GM23338 (cell line): ENCODE measurements at regions not wholly inside any gene's neighbourhood (a gene's known extent, or its start where the extent isn't known, plus 50 kb on each side); places are given as distances from the start of the nearest gene placed in this dataset.

Source experiments
- ATAC-seq: fragments of 200-7000 bp; cut with Tn5 transposase; 3 replicates; pipeline ENCODE4 v1.9.1; 2020
- DNase-seq: peaks from one replicate; pipeline ENCODE4 v3.0.0-alpha.2; 2015; ENCODE audit warnings: low spot score
- H2AFZ ChIP-seq: fragments of 200-600 bp; sonication (generic); 2 replicates; pipeline ENCODE4 v1.8.0; 2016; ENCODE audit warnings: antibody characterized with exemption, mild to moderate bottlenecking, moderate library complexity
- H3F3A ChIP-seq: fragments of 200-600 bp; sonication (generic); replicated peaks from 2 replicates; pipeline ENCODE4 v1.8.0; 2017; ENCODE audit warnings: antibody characterized with exemption, mixed run types, low read depth
- H3K27ac ChIP-seq: fragments of 200-600 bp; sonication (generic); 2 replicates; pipeline ENCODE4 v1.6.1; 2016; ENCODE audit warnings: low read depth
- H3K27me3 ChIP-seq: fragments of 200-600 bp; sonication (generic); 2 replicates; pipeline ENCODE4 v1.8.0; 2016; ENCODE audit warnings: mild to moderate bottlenecking, mixed run types, moderate library complexity; ENCODE audit not compliant: insufficient read depth
- H3K36me3 ChIP-seq: fragments of 200-600 bp; sonication (generic); 2 replicates; pipeline ENCODE4 v1.8.0; 2016; ENCODE audit warnings: mild to moderate bottlenecking; ENCODE audit not compliant: insufficient read depth
- H3K4me1 ChIP-seq: fragments of 200-600 bp; sonication (generic); 2 replicates; pipeline ENCODE4 v1.8.0; 2016; ENCODE audit warnings: mild to moderate bottlenecking, moderate library complexity; ENCODE audit not compliant: insufficient read depth
- H3K4me2 ChIP-seq: fragments of 200-600 bp; sonication (generic); 2 replicates; pipeline ENCODE4 v1.7.1; 2017; ENCODE audit warnings: mixed run types
- H3K4me3 ChIP-seq: fragments of 200-600 bp; sonication (generic); 2 replicates; pipeline ENCODE4 v1.6.1; 2016; ENCODE audit warnings: mixed run types
- H3K79me2 ChIP-seq: fragments of 200-600 bp; sonication (generic); replicated peaks from 2 replicates; pipeline ENCODE4 v1.8.0; 2017; ENCODE audit warnings: mild to moderate bottlenecking; ENCODE audit not compliant: insufficient read depth
- H3K9me2 ChIP-seq: fragments of 200-600 bp; sonication (generic); 2 replicates; pipeline ENCODE4 v1.8.0; 2017; ENCODE audit not compliant: insufficient read depth
- H4K20me1 ChIP-seq: fragments of 200-600 bp; sonication (generic); replicated peaks from 2 replicates; pipeline ENCODE4 v1.8.0; 2017; ENCODE audit warnings: mild to moderate bottlenecking; ENCODE audit not compliant: insufficient read depth
- H3K27ac Mint-ChIP-seq: 2 replicates; pipeline ENCODE4 v1.8.0; 2020; ENCODE audit warnings: inconsistent platforms, mild to moderate bottlenecking, moderate library complexity, mixed read lengths
- H3K27me3 Mint-ChIP-seq: 3 replicates; pipeline ENCODE4 v1.8.0; 2022; ENCODE audit warnings: low read depth, mild to moderate bottlenecking, moderate library complexity, mixed read lengths, inconsistent platforms; ENCODE audit not compliant: insufficient read depth, poor library complexity
- H3K36me3 Mint-ChIP-seq: 3 replicates; pipeline ENCODE4 v1.8.0; 2021; ENCODE audit warnings: low read depth, mild to moderate bottlenecking, inconsistent platforms, moderate library complexity, mixed read lengths
- H3K4me1 Mint-ChIP-seq: 3 replicates; pipeline ENCODE4 v1.8.0; 2020; ENCODE audit warnings: mild to moderate bottlenecking, inconsistent platforms, mixed read lengths
- H3K4me3 Mint-ChIP-seq: 3 replicates; pipeline ENCODE4 v1.8.0; 2021; ENCODE audit warnings: moderate library complexity, mild to moderate bottlenecking, inconsistent platforms, mixed read lengths
- H3K9me3 Mint-ChIP-seq: 3 replicates; pipeline ENCODE4 v1.8.0; 2020; ENCODE audit warnings: moderate library complexity, mild to moderate bottlenecking, inconsistent platforms, mixed read lengths
- CREB1 ChIP-seq: fragments of 250-450 bp; sonication (Bioruptor Pico); IDR thresholded peaks from 2 replicates; pipeline ENCODE4 v1.5.0; 2020; ENCODE audit warnings: low read depth, mild to moderate bottlenecking, moderate library complexity
- EZH2 ChIP-seq: fragments of 200-600 bp; sonication (generic); IDR thresholded peaks from one replicate; pipeline ENCODE4 v1.8.0; 2017; ENCODE audit warnings: antibody characterized with exemption, mild to moderate bottlenecking, low read depth; ENCODE audit not compliant: unreplicated experiment
- EZH2phosphoT487 ChIP-seq: fragments of 200-600 bp; sonication (generic); IDR thresholded peaks from one replicate; pipeline ENCODE4 v1.8.1; 2018; ENCODE audit warnings: antibody characterized with exemption; ENCODE audit not compliant: unreplicated experiment
- JUNB ChIP-seq: IDR thresholded peaks from one replicate; pipeline ENCODE4 v1.6.1; 2016; ENCODE audit warnings: antibody characterized with exemption; ENCODE audit not compliant: unreplicated experiment
- NANOG ChIP-seq: IDR thresholded peaks from 2 replicates; pipeline ENCODE4 v1.6.1; 2016; ENCODE audit warnings: antibody characterized with exemption, borderline replicate concordance
- POLR2AphosphoS5 ChIP-seq: IDR thresholded peaks from 2 replicates; pipeline ENCODE4 v1.6.1; 2016; ENCODE audit warnings: antibody characterized with exemption, low read depth
- STAT1 ChIP-seq: IDR thresholded peaks from one replicate; pipeline ENCODE4 v1.6.1; 2016; ENCODE audit warnings: antibody characterized with exemption; ENCODE audit not compliant: unreplicated experiment
- ZNF114 ChIP-seq: fragments of 250-450 bp; sonication (Bioruptor Pico); IDR thresholded peaks from 2 replicates; pipeline ENCODE4 v1.5.0; 2020; ENCODE audit warnings: mild to moderate bottlenecking, moderate library complexity
- ZNF462 ChIP-seq: fragments of 250-450 bp; sonication (Bioruptor Pico); IDR thresholded peaks from 2 replicates; pipeline ENCODE4 v1.5.0; 2020; ENCODE audit warnings: mild to moderate bottlenecking, moderate library complexity
- TF ChIP-seq, protein P1 (sequence below): IDR thresholded peaks from one replicate; pipeline ENCODE4 v1.6.1; 2018; ENCODE audit warnings: antibody characterized with exemption; ENCODE audit not compliant: unreplicated experiment
- TF ChIP-seq, protein P2 (sequence below): IDR thresholded peaks from 2 replicates; pipeline ENCODE4 v1.6.1; 2016; ENCODE audit warnings: antibody characterized with exemption
- TF ChIP-seq, protein P3 (sequence below), 2 experiments: fragments of 200-600 bp in 1 of 2; sonication (generic) in 1 of 2; conservative IDR thresholded peaks; 2 replicates each; pipeline versions ENCODE4 v1.5.1 to v1.6.1; 2016 to 2017; ENCODE audit warnings: antibody characterized with exemption in 2 of 2, low read depth in 2 of 2, mild to moderate bottlenecking in 2 of 2, moderate library complexity in 1 of 2

DNA sequence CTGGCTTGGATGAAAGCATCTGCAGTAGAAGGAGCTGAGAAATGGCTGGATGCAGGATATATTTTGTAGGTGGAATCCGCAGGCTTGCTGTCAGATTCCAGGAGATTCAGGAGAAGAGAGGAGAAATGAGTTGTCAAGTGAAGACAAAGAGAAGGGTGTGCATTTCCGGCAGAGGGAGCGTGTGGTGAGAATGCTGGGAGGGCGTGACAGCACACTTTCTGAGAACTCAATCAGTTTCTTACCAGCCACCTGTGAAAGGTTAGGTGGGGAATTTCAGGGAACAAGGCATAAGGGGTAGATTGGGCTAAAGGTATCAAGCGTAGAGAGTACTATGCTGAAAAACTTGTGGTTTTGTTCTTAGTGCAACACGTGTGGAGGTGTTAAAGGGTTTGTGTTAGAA lies 199.3 kb upstream of the ANKH start:
- Mint-ChIP-seq H3K36me3 (no peaks in the 10 kb centered on the region; the same call in 2 of the 3 replicates), H3K4me1 (no peaks in the 10 kb centered on the region), H3K27ac (no peak overlapping the region), H3K9me3 (no peaks in the 10 kb centered on the region), H3K27me3 (no peaks in the 10 kb centered on the region), H3K4me3 (no peak overlapping the region)
- Histone ChIP-seq H2AFZ (0 out of 2 replicates have a peak overlapping the region, but pooled peaks have one; percentile 45), H3K36me3 (no peaks in the 10 kb centered on the region), H3K4me3 (no peak overlapping the region), H3K9me2 (0 out of 2 replicates have a peak, but pooled peaks cover 3% of the 10 kb centered on the region), H3K79me2 (no peaks in the 10 kb centered on the region), H3K4me2 (no peak overlapping the region), H4K20me1 (no peaks in the 10 kb centered on the region), H3K27ac (no peak overlapping the region), H3K27me3 (no peaks in the 10 kb centered on the region), H3F3A (no peaks in the 10 kb centered on the region), H3K4me1 (no peaks in the 10 kb centered on the region)
- DNase-seq (no peak), ATAC-seq (no peak)
- TF ChIP-seq CREB1 (CRISPR knock-in tag), result no peak
- TF ChIP-seq ZNF462 (CRISPR knock-in tag), result no peak
- no peak for TF ChIP-seq EZH2phosphoT487
- TF ChIP-seq, protein P1, sequence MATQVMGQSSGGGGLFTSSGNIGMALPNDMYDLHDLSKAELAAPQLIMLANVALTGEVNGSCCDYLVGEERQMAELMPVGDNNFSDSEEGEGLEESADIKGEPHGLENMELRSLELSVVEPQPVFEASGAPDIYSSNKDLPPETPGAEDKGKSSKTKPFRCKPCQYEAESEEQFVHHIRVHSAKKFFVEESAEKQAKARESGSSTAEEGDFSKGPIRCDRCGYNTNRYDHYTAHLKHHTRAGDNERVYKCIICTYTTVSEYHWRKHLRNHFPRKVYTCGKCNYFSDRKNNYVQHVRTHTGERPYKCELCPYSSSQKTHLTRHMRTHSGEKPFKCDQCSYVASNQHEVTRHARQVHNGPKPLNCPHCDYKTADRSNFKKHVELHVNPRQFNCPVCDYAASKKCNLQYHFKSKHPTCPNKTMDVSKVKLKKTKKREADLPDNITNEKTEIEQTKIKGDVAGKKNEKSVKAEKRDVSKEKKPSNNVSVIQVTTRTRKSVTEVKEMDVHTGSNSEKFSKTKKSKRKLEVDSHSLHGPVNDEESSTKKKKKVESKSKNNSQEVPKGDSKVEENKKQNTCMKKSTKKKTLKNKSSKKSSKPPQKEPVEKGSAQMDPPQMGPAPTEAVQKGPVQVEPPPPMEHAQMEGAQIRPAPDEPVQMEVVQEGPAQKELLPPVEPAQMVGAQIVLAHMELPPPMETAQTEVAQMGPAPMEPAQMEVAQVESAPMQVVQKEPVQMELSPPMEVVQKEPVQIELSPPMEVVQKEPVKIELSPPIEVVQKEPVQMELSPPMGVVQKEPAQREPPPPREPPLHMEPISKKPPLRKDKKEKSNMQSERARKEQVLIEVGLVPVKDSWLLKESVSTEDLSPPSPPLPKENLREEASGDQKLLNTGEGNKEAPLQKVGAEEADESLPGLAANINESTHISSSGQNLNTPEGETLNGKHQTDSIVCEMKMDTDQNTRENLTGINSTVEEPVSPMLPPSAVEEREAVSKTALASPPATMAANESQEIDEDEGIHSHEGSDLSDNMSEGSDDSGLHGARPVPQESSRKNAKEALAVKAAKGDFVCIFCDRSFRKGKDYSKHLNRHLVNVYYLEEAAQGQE, result no peak
- TF ChIP-seq, protein P2, sequence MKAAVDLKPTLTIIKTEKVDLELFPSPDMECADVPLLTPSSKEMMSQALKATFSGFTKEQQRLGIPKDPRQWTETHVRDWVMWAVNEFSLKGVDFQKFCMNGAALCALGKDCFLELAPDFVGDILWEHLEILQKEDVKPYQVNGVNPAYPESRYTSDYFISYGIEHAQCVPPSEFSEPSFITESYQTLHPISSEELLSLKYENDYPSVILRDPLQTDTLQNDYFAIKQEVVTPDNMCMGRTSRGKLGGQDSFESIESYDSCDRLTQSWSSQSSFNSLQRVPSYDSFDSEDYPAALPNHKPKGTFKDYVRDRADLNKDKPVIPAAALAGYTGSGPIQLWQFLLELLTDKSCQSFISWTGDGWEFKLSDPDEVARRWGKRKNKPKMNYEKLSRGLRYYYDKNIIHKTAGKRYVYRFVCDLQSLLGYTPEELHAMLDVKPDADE, result no peak
- TF ChIP-seq ZNF114 (CRISPR knock-in tag), result no peak
- no peak for TF ChIP-seq EZH2
- TF ChIP-seq STAT1, result no peak
- TF ChIP-seq POLR2AphosphoS5, result no peak
- no peak for TF ChIP-seq NANOG
- TF ChIP-seq JUNB, result no peak
- TF ChIP-seq, protein P3, sequence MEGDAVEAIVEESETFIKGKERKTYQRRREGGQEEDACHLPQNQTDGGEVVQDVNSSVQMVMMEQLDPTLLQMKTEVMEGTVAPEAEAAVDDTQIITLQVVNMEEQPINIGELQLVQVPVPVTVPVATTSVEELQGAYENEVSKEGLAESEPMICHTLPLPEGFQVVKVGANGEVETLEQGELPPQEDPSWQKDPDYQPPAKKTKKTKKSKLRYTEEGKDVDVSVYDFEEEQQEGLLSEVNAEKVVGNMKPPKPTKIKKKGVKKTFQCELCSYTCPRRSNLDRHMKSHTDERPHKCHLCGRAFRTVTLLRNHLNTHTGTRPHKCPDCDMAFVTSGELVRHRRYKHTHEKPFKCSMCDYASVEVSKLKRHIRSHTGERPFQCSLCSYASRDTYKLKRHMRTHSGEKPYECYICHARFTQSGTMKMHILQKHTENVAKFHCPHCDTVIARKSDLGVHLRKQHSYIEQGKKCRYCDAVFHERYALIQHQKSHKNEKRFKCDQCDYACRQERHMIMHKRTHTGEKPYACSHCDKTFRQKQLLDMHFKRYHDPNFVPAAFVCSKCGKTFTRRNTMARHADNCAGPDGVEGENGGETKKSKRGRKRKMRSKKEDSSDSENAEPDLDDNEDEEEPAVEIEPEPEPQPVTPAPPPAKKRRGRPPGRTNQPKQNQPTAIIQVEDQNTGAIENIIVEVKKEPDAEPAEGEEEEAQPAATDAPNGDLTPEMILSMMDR (conservative IDR thresholded peaks at IDR 0.05; ENCODE audit: low read depth in 2 of 2), result no peak
